ENCODE measurements at regions not wholly inside any gene's neighbourhood (a gene's known extent, or its start where the extent isn't known, plus 50 kb on each side); places are given as distances from the start of the nearest gene placed in this dataset.
A peak's percentile ranks its signal among the peaks of the same experiment; 100 is the strongest.

DNA sequence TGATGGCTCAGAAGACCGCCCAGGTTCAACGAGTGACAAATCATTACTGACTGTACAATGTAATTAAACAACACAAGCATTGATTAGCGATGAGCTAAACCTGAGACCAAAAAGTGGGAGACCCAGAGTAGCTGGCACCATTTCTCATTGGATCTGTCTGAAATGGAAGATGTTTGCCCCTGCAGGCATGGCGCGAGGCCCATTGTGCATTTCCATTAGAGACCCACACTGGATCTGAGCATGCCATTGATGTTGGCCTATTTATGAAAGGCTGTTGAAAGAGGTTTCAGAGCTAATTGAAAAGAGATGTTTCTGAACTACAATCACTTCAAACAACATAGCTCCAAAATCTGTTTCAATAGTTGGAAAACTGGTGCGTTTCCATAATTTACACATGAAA, 196.7 kb downstream of the TFAP2B start:
- TF ChIP-seq, protein P1, sequence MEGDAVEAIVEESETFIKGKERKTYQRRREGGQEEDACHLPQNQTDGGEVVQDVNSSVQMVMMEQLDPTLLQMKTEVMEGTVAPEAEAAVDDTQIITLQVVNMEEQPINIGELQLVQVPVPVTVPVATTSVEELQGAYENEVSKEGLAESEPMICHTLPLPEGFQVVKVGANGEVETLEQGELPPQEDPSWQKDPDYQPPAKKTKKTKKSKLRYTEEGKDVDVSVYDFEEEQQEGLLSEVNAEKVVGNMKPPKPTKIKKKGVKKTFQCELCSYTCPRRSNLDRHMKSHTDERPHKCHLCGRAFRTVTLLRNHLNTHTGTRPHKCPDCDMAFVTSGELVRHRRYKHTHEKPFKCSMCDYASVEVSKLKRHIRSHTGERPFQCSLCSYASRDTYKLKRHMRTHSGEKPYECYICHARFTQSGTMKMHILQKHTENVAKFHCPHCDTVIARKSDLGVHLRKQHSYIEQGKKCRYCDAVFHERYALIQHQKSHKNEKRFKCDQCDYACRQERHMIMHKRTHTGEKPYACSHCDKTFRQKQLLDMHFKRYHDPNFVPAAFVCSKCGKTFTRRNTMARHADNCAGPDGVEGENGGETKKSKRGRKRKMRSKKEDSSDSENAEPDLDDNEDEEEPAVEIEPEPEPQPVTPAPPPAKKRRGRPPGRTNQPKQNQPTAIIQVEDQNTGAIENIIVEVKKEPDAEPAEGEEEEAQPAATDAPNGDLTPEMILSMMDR (conservative IDR thresholded peaks at IDR 0.05; ENCODE audit: low read depth) = no peak
- H3K27ac ChIP-seq = no peak overlapping the region
- DNase-seq (ENCODE audit: low spot score) = no peak
- CTCF ChIA-PET = no interaction called here
- POLR2A ChIA-PET (ENCODE audit: low non-redundant PET) = no interaction called here

DNA sequence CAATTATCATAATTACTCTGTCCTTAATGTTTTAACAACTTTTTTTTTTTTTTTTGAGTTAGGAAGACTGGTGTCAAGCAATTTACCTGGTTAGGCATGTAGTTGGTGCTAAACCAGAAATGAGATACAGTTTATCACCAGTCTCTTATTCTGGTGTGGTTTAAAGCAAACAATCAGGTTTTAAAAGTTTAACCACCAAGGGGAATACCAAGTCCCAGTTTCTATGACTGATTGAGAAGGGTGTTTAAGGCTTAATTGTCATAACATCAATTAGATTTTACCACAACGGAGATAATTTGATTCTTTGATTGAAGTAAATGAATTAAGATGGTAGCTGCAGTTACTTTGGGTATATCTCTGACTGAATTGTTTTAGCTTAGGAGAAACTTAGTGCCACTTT, 197.8 kb downstream of the TFAP2B start:
- POLR2A ChIA-PET (ENCODE audit: low non-redundant PET) = no interaction called here

DNA sequence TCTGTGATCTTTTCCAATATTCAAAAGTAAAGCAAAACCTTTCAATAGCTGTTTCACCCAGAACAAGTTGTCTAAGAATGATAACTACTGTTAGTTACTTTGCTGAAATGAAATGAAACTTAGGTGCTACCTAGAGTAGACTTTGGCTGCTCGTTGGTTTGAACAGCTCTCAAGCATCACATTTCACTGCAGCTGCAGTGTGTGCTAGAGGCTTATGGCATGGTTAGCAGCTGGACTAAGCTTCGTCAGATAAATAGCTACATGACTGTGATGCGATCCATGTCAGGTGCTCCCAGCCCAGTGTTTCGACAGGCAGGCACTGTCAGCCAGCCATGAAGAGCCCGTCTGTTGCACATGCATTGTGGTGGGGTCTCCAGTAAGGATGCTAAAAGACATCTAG, 201.1 kb downstream of the TFAP2B start:
- DNase-seq (ENCODE audit: low spot score) = no peak
- CTCF ChIA-PET = interaction anchor here (0.5 kb wide), 1 partner anchor 835 kb away, joined by 4 read pairs; no protein-coding TSS in a partner anchor
- H3K27ac ChIP-seq = no peak overlapping the region
- TF ChIP-seq, protein P1 (conservative IDR thresholded peaks at IDR 0.05; ENCODE audit: low read depth) = no peak
- POLR2A ChIA-PET (ENCODE audit: low non-redundant PET) = no interaction called here

More for the DNA sequence above, 197.8 kb downstream of the TFAP2B start:
- H3K27ac ChIP-seq = no peak overlapping the region
- DNase-seq (ENCODE audit: low spot score) = no peak
- TF ChIP-seq, protein P1 (conservative IDR thresholded peaks at IDR 0.05; ENCODE audit: low read depth) = no peak
- CTCF ChIA-PET = interaction anchor here (0.5 to 0.7 kb wide), 3 partner anchors 192 to 997 kb away, joined by 3 to 5 read pairs (median 3); no protein-coding TSS in a partner anchor

DNA sequence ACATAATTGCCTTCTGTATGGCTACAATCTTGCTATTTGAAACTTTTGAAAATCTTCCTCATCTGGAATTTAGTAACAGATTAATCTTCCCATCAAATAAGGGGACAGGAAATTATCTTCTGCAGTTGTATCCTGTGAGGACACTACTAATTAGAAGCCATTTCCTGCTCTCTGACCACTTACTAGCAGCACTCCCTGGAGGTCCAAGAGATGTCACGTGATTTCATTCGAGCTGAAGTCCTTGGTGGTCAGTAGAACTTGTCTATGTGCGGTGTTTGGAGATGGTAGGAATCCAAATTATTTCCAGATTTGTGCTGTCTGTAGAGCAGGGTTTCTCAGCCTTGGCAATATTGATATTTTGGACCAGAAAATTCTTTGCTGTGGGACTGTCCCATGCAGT, 202.5 kb downstream of the TFAP2B start:
- TF ChIP-seq, protein P1 (conservative IDR thresholded peaks at IDR 0.05; ENCODE audit: low read depth) = no peak
- CTCF ChIA-PET = no interaction called here

DNA sequence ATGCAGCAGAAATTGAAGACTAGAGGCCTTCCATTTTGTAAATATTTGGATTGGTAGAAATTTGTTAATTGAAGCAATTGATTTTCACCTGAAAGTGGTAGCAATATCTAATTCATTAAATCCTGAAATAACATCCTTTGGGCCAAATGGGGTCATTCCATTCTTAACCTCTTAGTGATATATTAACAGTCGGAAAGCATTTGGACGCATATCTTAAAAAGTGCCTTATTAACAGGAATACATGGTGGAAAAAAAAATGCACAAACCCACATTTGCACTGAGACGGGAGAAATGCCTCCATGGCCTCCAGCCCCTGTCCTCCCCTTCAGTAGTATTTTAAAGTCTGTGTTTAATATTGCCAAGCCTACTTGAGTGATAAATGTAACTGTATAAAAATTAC, 205.5 kb downstream of the TFAP2B start:
- TF ChIP-seq, protein P1 (conservative IDR thresholded peaks at IDR 0.05; ENCODE audit: low read depth) = no peak
- no peak for DNase-seq (ENCODE audit: low spot score)
- ChIA-PET CTCF (interaction anchor here (0.7 kb wide), 1 partner anchor 838 kb away, joined by 3 read pairs; no protein-coding TSS in a partner anchor), POLR2A (ENCODE audit: low non-redundant PET) (no interaction called here)
- no peak overlapping the region for H3K27ac ChIP-seq

More for the DNA sequence above, 202.5 kb downstream of the TFAP2B start:
- H3K27ac ChIP-seq = no peak overlapping the region
- no peak for DNase-seq (ENCODE audit: low spot score)
- POLR2A ChIA-PET (ENCODE audit: low non-redundant PET) = no interaction called here

DNA sequence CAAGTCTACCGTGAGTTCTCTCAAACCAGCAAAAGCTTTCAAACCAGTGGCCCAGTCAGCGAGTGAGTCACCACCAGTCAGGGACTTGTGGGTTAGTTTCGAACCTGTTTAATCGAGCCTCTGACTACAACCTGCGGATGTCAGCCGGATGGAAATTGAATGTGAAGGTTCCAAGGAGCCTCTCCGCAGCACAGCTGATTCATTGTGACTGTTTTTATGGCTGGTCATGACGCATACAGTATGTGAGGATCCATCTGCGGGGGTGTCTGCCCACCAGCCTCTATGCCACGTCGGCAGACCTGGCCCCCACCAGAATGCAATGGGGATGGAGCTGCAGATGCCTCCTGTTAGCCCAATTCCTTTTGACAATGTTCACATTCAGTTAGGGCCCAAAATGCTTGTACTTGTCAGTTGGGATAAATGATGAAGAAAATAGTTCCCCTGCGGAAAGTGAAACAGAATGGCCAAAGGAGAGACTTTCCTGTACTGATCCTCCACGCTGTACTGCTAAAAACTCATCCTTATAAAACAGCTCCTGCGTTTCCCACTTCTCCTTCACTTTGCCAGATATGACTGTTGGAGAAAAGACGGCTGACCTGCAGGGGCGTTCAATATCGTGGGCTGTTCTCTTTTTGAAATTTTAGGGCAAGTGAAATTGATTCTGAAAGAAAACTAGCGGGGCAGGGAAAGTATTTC, 206.6 kb downstream of the TFAP2B start:
- DNase-seq (ENCODE audit: low spot score) = peak; percentile 3
- CTCF ChIA-PET = no interaction called here
- POLR2A ChIA-PET (ENCODE audit: low non-redundant PET) = no interaction called here
- no peak overlapping the region for H3K27ac ChIP-seq
- TF ChIP-seq, protein P1 (conservative IDR thresholded peaks at IDR 0.05; ENCODE audit: low read depth) = no peak
